ENCODE measurements at regions not wholly inside any gene's neighbourhood (a gene's known extent, or its start where the extent isn't known, plus 50 kb on each side); places are given as distances from the start of the nearest gene placed in this dataset.

DNA sequence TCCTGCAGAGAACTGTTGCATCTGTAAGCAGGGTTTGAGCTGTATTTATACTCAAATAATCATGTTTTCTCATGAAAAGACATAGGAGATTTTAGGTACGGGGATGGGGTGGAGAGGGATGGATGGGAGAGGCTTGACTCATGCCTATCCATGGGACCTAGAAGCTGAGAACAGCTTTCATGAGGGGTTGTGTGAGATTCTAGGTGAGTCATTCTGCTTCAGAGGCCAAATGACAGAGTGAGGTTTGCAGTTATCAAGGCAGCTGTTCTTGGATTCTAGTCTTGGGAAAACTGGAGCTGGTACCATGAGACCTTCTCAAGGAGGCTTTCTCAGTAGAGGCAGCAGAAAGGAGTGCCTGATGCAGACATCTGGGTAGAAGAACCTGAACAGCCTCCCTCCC is 746.9 kb downstream of the TYW1 start:
- TF ChIP-seq POLR2A (IDR thresholded peaks at IDR 0.05), result no peak
- TF ChIP-seq, protein P1, sequence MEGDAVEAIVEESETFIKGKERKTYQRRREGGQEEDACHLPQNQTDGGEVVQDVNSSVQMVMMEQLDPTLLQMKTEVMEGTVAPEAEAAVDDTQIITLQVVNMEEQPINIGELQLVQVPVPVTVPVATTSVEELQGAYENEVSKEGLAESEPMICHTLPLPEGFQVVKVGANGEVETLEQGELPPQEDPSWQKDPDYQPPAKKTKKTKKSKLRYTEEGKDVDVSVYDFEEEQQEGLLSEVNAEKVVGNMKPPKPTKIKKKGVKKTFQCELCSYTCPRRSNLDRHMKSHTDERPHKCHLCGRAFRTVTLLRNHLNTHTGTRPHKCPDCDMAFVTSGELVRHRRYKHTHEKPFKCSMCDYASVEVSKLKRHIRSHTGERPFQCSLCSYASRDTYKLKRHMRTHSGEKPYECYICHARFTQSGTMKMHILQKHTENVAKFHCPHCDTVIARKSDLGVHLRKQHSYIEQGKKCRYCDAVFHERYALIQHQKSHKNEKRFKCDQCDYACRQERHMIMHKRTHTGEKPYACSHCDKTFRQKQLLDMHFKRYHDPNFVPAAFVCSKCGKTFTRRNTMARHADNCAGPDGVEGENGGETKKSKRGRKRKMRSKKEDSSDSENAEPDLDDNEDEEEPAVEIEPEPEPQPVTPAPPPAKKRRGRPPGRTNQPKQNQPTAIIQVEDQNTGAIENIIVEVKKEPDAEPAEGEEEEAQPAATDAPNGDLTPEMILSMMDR (IDR thresholded peaks at IDR 0.05), result no peak
